Glutamatergic neuron (in vitro differentiated cells): ENCODE measurements at regions not wholly inside any gene's neighbourhood (a gene's known extent, or its start where the extent isn't known, plus 50 kb on each side); places are given as distances from the start of the nearest gene placed in this dataset.

Experiments
- DNase-seq: peaks from one replicate; pipeline ENCODE4 v3.0.0; 2022
- H3K27ac Mint-ChIP-seq: one replicate; pipeline ENCODE4 v1.8.0; 2020; ENCODE audit warnings: mild to moderate bottlenecking, mixed read lengths, inconsistent platforms; ENCODE audit not compliant: unreplicated experiment
- H3K27me3 Mint-ChIP-seq: one replicate; pipeline ENCODE4 v1.8.0; 2020; ENCODE audit warnings: mild to moderate bottlenecking, moderate library complexity, mixed read lengths, inconsistent platforms; ENCODE audit not compliant: unreplicated experiment
- H3K36me3 Mint-ChIP-seq: one replicate; pipeline ENCODE4 v1.8.0; 2020; ENCODE audit warnings: mild to moderate bottlenecking, mixed read lengths, inconsistent platforms; ENCODE audit not compliant: unreplicated experiment
- H3K4me1 Mint-ChIP-seq: one replicate; pipeline ENCODE4 v1.8.0; 2020; ENCODE audit warnings: mild to moderate bottlenecking, low read depth, mixed read lengths, inconsistent platforms; ENCODE audit not compliant: unreplicated experiment
- H3K4me3 Mint-ChIP-seq: one replicate; pipeline ENCODE4 v1.8.0; 2020; ENCODE audit warnings: mild to moderate bottlenecking, mixed read lengths, inconsistent platforms; ENCODE audit not compliant: unreplicated experiment
- H3K9me3 Mint-ChIP-seq: one replicate; pipeline ENCODE4 v1.8.0; 2020; ENCODE audit warnings: mild to moderate bottlenecking, moderate library complexity, mixed read lengths, inconsistent platforms; ENCODE audit not compliant: unreplicated experiment
- TF ChIP-seq, protein P1 (sequence below): fragments of 200-600 bp; sonication (generic); IDR thresholded peaks from one replicate; pipeline ENCODE4 v1.5.0; 2021; ENCODE audit not compliant: partially characterized antibody, unreplicated experiment

DNA sequence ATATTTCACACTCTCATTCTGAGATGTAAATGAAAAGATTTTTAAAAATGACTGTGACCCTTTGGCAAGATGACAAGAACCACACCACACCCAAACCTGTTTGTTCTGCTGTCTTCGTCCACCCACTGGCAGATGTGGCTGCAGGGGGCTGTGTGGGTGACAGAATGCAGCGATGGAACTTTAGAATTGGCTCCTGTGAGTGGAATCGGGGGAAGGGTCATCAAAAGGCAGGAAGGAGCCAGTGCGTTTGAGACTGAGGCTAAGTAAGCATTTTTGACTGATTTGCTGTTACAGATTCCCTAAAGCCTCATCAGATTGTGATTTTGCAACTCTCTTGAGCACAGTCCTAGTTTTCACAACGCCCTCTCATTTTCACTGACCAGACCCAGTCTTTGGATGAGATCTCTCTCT lies 111.2 kb upstream of the ADGRL2 start:
- Mint-ChIP-seq H3K27me3 (peaks cover 2% of the 10 kb centered on the region), H3K36me3 (peaks cover 18% of the 10 kb centered on the region), H3K9me3 (peaks cover 1% of the 10 kb centered on the region), H3K27ac (no peak overlapping the region), H3K4me3 (no peak overlapping the region), H3K4me1 (peaks cover 4% of the 10 kb centered on the region)
- no peak for DNase-seq
- TF ChIP-seq, protein P1, sequence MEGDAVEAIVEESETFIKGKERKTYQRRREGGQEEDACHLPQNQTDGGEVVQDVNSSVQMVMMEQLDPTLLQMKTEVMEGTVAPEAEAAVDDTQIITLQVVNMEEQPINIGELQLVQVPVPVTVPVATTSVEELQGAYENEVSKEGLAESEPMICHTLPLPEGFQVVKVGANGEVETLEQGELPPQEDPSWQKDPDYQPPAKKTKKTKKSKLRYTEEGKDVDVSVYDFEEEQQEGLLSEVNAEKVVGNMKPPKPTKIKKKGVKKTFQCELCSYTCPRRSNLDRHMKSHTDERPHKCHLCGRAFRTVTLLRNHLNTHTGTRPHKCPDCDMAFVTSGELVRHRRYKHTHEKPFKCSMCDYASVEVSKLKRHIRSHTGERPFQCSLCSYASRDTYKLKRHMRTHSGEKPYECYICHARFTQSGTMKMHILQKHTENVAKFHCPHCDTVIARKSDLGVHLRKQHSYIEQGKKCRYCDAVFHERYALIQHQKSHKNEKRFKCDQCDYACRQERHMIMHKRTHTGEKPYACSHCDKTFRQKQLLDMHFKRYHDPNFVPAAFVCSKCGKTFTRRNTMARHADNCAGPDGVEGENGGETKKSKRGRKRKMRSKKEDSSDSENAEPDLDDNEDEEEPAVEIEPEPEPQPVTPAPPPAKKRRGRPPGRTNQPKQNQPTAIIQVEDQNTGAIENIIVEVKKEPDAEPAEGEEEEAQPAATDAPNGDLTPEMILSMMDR = no peak

DNA sequence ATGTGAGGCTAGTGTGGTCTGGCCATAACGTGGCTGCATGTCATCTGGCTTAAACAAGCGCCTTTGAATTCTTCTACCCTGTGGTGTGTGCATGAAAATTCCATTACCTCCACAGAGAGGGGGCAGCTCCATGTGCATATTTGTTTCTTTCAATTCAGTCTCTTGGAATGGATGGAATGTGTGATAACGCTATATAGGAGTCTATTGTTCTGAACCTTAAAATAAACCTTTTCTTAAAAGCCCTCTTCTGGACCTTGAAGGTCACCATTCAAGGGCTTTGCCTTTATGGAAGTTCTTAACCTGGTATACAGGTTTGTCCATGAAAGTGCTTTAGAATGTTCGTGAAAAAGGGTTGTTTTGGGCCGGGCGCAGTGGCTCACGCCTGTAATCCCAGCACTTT lies 118.2 kb upstream of the ADGRL2 start:
- DNase-seq = no peak

DNA sequence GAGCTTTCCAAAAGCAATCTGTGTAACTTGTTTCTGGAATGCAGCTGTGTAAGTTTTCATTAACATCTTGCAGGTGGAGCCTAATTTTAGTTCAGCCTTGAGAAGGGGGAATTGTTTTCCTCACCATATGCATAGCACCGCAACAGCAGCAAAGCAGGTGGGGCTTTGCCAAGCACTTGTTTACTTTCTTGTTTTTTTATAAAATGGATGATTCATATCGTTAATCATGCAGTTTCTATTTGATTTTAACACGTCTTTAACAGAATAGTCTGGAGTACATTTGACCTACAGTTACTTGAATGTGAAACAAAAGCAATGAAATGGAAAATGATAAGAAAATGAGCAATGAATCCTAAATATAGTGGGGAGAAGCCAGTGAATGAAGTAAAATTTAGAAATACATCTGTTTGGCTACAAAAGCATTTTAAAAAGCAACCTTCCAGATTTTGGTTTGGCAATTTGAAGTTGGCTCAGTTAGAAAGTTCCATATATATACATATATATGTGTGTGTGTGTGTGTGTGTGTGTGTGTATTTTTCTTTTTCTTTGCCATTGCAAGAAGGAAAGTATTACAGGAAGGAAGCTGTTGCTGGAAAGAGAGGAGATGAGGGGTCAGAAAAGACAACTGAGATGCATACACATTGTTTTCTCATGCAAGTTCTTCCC lies 119.0 kb upstream of the ADGRL2 start:
- TF ChIP-seq, protein P1 = no peak
- no peaks in the 10 kb centered on the region for H3K9me3 Mint-ChIP-seq
- no peak overlapping the region for H3K4me3 Mint-ChIP-seq
- DNase-seq = no peak
- no peaks in the 10 kb centered on the region for H3K27me3 Mint-ChIP-seq
- peaks cover 14% of the 10 kb centered on the region for H3K4me1 Mint-ChIP-seq
- H3K27ac Mint-ChIP-seq = no peak overlapping the region
- H3K36me3 Mint-ChIP-seq = peaks cover 6% of the 10 kb centered on the region

More for the DNA sequence above, 118.2 kb upstream of the ADGRL2 start:
- Mint-ChIP-seq H3K36me3 (peaks cover 10% of the 10 kb centered on the region), H3K27me3 (peaks cover 2% of the 10 kb centered on the region), H3K27ac (no peak overlapping the region), H3K4me1 (peaks cover 14% of the 10 kb centered on the region), H3K9me3 (no peaks in the 10 kb centered on the region), H3K4me3 (no peak overlapping the region)
- TF ChIP-seq, protein P1 = no peak

DNA sequence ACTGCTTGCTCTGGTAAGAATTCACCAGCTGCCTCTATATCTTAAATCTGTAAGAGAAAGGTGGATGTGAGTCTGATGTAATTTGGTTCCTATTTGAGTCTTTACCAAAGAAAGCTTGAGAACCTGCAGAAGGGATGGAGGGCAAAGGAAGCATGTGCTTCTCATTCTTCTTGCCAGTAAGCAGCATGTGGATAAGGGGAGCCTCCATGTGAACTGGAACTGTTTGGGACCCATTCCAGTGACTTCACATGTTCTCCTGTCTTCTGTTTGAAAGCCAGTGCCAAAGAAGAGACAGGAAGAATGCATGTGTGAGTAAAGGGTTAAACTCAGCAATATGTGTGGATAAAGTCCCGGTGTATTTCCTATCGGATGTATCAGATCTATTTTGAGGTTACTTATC lies 119.6 kb upstream of the ADGRL2 start:
- no peak overlapping the region for H3K4me3 Mint-ChIP-seq
- H3K27ac Mint-ChIP-seq = no peak overlapping the region
- no peaks in the 10 kb centered on the region for H3K9me3 Mint-ChIP-seq
- H3K27me3 Mint-ChIP-seq = no peaks in the 10 kb centered on the region
- no peak for DNase-seq
- peaks cover 14% of the 10 kb centered on the region for H3K4me1 Mint-ChIP-seq
- peaks cover 6% of the 10 kb centered on the region for H3K36me3 Mint-ChIP-seq
- TF ChIP-seq, protein P1 = no peak

DNA sequence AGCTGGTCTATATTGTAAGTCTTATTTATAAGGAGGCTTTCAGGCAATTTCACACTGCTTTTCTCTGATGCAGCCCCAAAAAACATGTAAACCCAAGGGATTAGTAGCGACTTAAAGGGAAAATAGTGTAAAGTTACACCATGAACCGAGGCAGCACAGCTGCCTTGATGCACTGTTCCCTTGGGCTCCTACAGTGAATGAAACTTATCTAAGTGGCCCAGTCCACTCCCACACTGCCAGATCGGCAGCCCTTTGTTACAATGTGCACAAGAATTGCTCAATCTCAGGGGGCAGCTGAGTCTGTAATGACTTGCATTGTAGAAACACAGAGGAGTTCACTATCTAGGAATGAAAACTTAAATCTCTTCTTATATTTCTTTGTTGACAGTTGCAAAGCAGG lies 120.8 kb upstream of the ADGRL2 start:
- Mint-ChIP-seq H3K4me1 (peaks cover 14% of the 10 kb centered on the region), H3K36me3 (peaks cover 3% of the 10 kb centered on the region), H3K4me3 (peak overlapping the region; percentile 27), H3K9me3 (no peaks in the 10 kb centered on the region), H3K27ac (peak overlapping the region; percentile 73), H3K27me3 (no peaks in the 10 kb centered on the region)
- DNase-seq = peak; percentile 36
- TF ChIP-seq, protein P1 = no peak
